H1 (cell line): ENCODE measurements at regions not wholly inside any gene's neighbourhood (a gene's known extent, or its start where the extent isn't known, plus 50 kb on each side); places are given as distances from the start of the nearest gene placed in this dataset.

Experiments used
- ATF2 ChIP-seq: IDR thresholded peaks from 2 replicates; pipeline ENCODE4 v1.6.1; 2012; ENCODE audit warnings: low read length, inconsistent platforms
- ATF3 ChIP-seq: IDR thresholded peaks from 2 replicates; pipeline ENCODE4 v1.6.1; 2011; ENCODE audit warnings: low read depth, mild to moderate bottlenecking, low read length; ENCODE audit not compliant: insufficient read depth
- CHD2 ChIP-seq: IDR thresholded peaks from 2 replicates; pipeline ENCODE4 v1.6.1; 2012; ENCODE audit warnings: low read length, improper control_type of control experiment
- GABPA ChIP-seq: IDR thresholded peaks from 2 replicates; pipeline ENCODE4 v1.6.1; 2011; ENCODE audit warnings: mild to moderate bottlenecking, low read length, moderate library complexity, borderline replicate concordance; ENCODE audit not compliant: insufficient read depth
- JUND ChIP-seq: IDR thresholded peaks from 2 replicates; pipeline ENCODE4 v1.6.1; 2011; ENCODE audit warnings: mild to moderate bottlenecking, improper control_type of control experiment, low read length
- SAP30 ChIP-seq: fragments of 300-600 bp; sonication (generic); IDR thresholded peaks from 2 replicates; pipeline ENCODE4 v1.7.1; 2012; ENCODE audit warnings: low read length, moderate library complexity, mild to moderate bottlenecking, inconsistent platforms; ENCODE audit not compliant: insufficient read depth, insufficient replicate concordance
- SP2 ChIP-seq: IDR thresholded peaks from 2 replicates; pipeline ENCODE4 v1.6.1; 2012; ENCODE audit warnings: mild to moderate bottlenecking, low read length, inconsistent platforms
- TCF12 ChIP-seq: IDR thresholded peaks from 2 replicates; pipeline ENCODE4 v1.6.1; 2011; ENCODE audit warnings: low read depth, mild to moderate bottlenecking, low read length

- TF ChIP-seq GABPA = no peak
- TF ChIP-seq ATF2 = no peak
- TF ChIP-seq SP2 = no peak
- no peak for TF ChIP-seq CHD2
- TF ChIP-seq SAP30 = no peak
- no peak for TF ChIP-seq JUND
- no peak for TF ChIP-seq TCF12
- no peak for TF ChIP-seq ATF3
Observed at GRCh38 chr12:24643120-24644119, 305.5 kb downstream of the BCAT1 start (continued).
